PFSK-1 (cell line): ENCODE measurements at regions not wholly inside any gene's neighbourhood (a gene's known extent, or its start where the extent isn't known, plus 50 kb on each side); places are given as distances from the start of the nearest gene placed in this dataset.

ENCODE experiments used
- FOXP2 ChIP-seq: optimal IDR thresholded peaks from 2 replicates; pipeline ENCODE3; 2011; ENCODE audit warnings: borderline replicate concordance, control low read depth, inconsistent platforms; ENCODE audit not compliant: insufficient read depth; ENCODE audit errors: extremely low read length, extremely low read depth
- POLR2AphosphoS5 ChIP-seq: IDR thresholded peaks from 2 replicates; pipeline ENCODE4 v1.6.1; 2012; ENCODE audit warnings: low read depth, mild to moderate bottlenecking, control low read depth, low read length, moderate library complexity
- SIN3A ChIP-seq: IDR thresholded peaks from 2 replicates; pipeline ENCODE4 v1.6.1; 2012; ENCODE audit warnings: mild to moderate bottlenecking, low read length, moderate library complexity, borderline replicate concordance; ENCODE audit not compliant: insufficient read depth
- TAF1 ChIP-seq: IDR thresholded peaks from 2 replicates; pipeline ENCODE4 v1.6.1; 2012; ENCODE audit warnings: low read length, control low read depth, borderline replicate concordance; ENCODE audit not compliant: insufficient read depth
- TF ChIP-seq, protein P1 (sequence below), 2 experiments: IDR thresholded peaks; 2 replicates each; pipeline versions ENCODE4 v1.6.1 to v1.8.0; 2011 to 2012; ENCODE audit warnings: low read depth in 2 of 2, low read length in 2 of 2, control low read depth in 1 of 2, inconsistent platforms in 1 of 2, mild to moderate bottlenecking in 1 of 2, moderate library complexity in 1 of 2; ENCODE audit not compliant: insufficient read depth in 1 of 2

DNA sequence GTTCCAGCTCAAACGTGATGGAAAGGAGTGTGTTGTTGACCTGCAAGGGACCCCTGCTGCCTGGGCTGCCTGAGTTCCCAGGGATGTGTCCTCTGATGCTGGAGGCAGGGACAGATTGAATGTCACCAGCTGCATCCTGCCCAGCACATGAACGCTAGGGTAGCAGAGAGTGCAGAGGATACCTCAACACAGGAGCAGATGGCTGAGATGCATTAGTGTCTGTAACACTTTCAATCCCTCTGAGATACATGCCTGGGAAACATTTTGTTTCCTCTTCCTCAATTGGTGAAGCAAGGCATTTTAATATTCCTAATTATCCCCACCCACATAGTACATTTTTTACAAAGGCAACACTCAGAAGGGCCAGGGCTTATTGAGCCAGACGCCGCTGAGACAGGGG is 106.4 kb upstream of the UBL3 start:
- TF ChIP-seq FOXP2 (no peak), TAF1 (no peak), POLR2AphosphoS5 (no peak), SIN3A (no peak)
- TF ChIP-seq, protein P1, sequence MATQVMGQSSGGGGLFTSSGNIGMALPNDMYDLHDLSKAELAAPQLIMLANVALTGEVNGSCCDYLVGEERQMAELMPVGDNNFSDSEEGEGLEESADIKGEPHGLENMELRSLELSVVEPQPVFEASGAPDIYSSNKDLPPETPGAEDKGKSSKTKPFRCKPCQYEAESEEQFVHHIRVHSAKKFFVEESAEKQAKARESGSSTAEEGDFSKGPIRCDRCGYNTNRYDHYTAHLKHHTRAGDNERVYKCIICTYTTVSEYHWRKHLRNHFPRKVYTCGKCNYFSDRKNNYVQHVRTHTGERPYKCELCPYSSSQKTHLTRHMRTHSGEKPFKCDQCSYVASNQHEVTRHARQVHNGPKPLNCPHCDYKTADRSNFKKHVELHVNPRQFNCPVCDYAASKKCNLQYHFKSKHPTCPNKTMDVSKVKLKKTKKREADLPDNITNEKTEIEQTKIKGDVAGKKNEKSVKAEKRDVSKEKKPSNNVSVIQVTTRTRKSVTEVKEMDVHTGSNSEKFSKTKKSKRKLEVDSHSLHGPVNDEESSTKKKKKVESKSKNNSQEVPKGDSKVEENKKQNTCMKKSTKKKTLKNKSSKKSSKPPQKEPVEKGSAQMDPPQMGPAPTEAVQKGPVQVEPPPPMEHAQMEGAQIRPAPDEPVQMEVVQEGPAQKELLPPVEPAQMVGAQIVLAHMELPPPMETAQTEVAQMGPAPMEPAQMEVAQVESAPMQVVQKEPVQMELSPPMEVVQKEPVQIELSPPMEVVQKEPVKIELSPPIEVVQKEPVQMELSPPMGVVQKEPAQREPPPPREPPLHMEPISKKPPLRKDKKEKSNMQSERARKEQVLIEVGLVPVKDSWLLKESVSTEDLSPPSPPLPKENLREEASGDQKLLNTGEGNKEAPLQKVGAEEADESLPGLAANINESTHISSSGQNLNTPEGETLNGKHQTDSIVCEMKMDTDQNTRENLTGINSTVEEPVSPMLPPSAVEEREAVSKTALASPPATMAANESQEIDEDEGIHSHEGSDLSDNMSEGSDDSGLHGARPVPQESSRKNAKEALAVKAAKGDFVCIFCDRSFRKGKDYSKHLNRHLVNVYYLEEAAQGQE (IDR thresholded peaks at IDR 0.05; ENCODE audit: insufficient read depth in 1 of 2, low read depth in 2 of 2, low read length in 2 of 2): no peak

DNA sequence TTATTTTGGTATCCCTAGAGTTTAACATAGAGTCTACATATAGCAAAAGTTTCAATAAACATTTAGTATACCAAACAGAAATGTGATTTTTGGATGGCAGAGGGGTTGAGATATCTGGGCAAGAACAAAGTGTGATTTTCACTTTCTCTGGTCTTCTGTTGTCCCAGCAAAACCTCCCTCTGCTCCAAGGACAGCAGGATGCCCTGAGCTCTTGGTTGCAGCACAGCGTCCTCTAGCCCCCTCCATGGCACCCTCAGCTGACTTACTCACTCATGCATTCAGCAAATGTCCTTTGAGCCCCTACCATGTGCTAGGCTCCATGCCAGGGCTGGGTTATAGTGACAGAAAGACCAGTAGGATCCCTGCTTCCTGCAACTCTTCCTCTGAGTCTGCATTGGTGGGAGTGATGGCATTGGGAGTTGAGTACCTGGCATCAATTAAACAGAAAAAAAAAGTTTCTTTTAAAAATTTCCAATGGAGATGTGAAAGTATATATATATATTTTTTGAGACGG is 104.8 kb upstream of the UBL3 start:
- TF ChIP-seq FOXP2: no peak
- TF ChIP-seq SIN3A: no peak
- no peak for TF ChIP-seq TAF1
- TF ChIP-seq, protein P1 (IDR thresholded peaks at IDR 0.05; ENCODE audit: insufficient read depth in 1 of 2, low read depth in 2 of 2, low read length in 2 of 2): no peak
- no peak for TF ChIP-seq POLR2AphosphoS5

DNA sequence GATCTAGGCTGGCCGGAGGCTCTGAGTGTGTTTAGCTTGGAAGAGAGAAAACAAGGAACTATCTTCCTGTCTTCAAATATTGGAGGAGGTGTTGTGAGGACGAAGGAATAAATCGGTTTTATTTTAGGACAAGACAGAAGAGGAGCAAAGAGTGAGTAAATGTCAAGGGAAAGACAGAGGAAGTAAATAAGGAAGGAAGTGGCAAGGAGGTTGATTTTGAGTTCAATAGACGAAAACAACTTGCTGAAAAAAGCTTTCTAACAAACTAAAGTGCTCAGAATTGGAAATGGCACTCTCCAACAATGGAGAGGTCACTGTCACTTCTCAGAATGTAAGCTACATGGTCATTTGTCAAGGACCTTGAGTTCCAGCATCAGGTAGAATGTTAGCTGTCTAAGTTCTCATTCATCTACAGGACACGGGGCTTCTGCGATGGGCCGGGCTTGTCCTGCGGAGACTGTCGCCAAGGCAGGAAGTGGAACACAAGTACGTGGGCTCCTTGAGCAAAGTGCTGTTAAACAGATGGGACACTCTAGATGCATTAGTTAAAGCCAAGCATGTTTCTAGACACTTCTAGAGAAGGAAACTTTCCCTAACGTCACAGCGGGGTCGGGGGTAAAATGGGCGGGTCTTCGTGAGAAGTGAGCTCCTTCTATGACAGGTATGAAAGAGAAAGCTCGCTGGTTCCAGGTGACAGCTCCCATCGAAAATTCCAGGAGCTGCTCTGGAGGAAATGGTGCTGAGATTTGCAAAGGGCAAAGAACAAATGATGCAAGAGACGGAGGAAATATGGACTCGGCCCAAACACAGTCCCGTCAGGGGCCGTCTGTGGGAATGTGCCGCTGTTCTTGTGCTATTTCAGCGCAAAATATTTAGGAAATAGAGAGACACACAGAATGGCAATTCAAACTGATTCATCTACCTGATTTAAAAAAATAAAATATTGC is 103.9 kb upstream of the UBL3 start:
- TF ChIP-seq TAF1: no peak
- TF ChIP-seq, protein P1 (IDR thresholded peaks at IDR 0.05; ENCODE audit: insufficient read depth in 1 of 2, low read depth in 2 of 2, low read length in 2 of 2): no peak
- no peak for TF ChIP-seq FOXP2
- TF ChIP-seq POLR2AphosphoS5: no peak
- no peak for TF ChIP-seq SIN3A

DNA sequence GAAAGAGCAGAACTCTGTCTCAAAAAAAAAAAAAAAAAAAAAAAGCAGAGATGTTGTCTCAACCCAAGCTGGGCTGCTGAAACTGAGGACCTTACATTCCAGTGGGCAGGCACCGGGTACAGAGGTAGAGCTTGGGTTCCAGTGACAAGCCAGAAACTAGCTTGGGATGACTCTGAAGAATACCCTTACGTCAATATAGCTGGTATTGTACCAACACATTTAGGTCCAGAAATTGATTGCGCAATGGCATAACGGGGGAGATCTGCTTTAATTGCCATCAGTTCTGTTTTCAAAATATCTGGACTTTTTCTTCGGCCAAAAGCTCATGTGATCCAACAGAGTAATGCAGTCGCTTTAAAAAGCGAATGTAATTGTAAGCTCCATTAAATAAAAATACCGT is 103.1 kb upstream of the UBL3 start:
- TF ChIP-seq SIN3A: no peak
- TF ChIP-seq, protein P1 (IDR thresholded peaks at IDR 0.05; ENCODE audit: insufficient read depth in 1 of 2, low read depth in 2 of 2, low read length in 2 of 2): no peak
- TF ChIP-seq POLR2AphosphoS5: no peak
- TF ChIP-seq FOXP2: no peak
- TF ChIP-seq TAF1: no peak
